ENCODE measurements at regions not wholly inside any gene's neighbourhood (a gene's known extent, or its start where the extent isn't known, plus 50 kb on each side); places are given as distances from the start of the nearest gene placed in this dataset.

DNA sequence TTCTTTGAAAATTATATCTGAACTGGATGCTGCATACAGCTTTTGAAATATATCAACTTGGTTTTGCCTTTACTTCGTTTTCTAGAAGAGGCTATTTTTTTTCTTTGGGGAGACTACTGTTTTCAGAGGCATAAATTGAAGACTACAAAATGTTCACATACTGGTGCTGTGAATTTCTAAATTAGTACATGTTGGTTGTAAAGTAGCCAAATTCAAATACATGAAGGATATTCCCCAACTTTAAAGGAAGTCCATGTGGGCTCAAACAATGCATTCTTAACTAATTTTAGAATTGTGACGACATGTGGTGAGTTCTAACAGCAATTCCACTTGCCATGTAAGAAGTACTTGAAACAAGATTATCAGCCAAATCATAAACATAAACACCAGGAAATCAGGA lies 295.7 kb downstream of the TUSC7 start:
- DNase-seq (no peak), ATAC-seq (no peak)
- Mint-ChIP-seq H3K4me1 (no peaks in the 10 kb centered on the region), H3K27ac (no peak overlapping the region), H3K4me3 (no peak overlapping the region), H3K36me3 (ENCODE audit: low read depth) (no peaks in the 10 kb centered on the region), H3K27me3 (no peaks in the 10 kb centered on the region)
- H3K9me3 ChIP-seq (ENCODE audit: control insufficient read depth, low read length, poor library complexity, severe bottlenecking): no peaks in the 10 kb centered on the region

DNA sequence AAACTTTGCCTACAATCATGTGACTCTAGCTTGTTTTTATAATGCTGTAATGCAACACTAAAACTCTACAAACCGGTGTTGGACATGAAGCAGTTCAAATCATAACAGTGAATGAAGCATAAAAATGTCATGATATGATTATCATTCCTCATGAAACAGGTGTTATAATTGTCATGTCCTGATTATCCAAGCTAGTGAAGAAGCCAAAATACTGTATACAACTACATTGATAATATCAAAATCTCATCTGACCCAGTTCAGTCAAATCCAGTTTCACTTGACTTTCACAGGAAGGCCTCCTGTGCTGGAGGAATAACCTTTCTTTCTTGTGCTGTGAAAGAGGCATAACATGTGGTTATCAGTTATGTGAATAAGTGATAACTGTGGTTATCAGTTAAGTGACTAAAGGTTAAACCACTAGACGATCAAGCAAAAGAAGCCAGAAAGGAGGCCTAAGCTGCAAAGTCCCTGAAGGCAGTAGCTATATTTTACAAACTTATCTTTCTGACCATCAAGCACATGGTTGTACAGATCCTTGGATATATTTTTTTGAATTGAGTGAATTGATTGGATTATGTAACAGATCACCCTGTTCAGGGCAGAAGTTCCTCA lies 296.4 kb downstream of the TUSC7 start:
- ATAC-seq (no peak), DNase-seq (no peak)
- Mint-ChIP-seq H3K27ac (no peak overlapping the region), H3K4me3 (no peak overlapping the region), H3K27me3 (no peaks in the 10 kb centered on the region), H3K4me1 (no peaks in the 10 kb centered on the region), H3K36me3 (ENCODE audit: low read depth) (no peaks in the 10 kb centered on the region)
- no peaks in the 10 kb centered on the region for H3K9me3 ChIP-seq (ENCODE audit: control insufficient read depth, low read length, poor library complexity, severe bottlenecking)

DNA sequence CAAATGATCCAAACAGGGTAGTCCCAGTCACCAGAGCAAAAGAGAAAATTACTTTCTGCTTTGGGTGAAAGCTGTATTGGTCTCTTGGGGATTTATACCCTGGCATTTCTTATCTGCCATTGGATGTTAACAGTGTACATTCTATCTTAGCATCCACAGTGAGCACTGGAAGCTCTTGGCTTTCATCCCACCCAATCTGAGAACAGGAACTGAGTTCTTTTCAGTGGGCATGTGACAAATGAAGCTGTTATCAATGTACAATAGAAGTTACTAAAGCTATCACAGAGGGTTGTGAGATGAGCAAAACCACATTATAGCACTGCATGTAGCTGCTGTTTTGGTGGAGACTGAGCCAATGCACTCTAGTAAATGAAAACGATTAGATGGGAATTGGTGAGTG lies 300.7 kb downstream of the TUSC7 start:
- H3K4me1 Mint-ChIP-seq: no peaks in the 10 kb centered on the region
- no peaks in the 10 kb centered on the region for H3K27me3 Mint-ChIP-seq
- H3K36me3 Mint-ChIP-seq (ENCODE audit: low read depth): no peaks in the 10 kb centered on the region
- ATAC-seq (no peak), DNase-seq (no peak)
- H3K4me3 Mint-ChIP-seq: no peak overlapping the region
- H3K9me3 ChIP-seq (ENCODE audit: control insufficient read depth, low read length, poor library complexity, severe bottlenecking): no peaks in the 10 kb centered on the region
- H3K27ac Mint-ChIP-seq: no peak overlapping the region

DNA sequence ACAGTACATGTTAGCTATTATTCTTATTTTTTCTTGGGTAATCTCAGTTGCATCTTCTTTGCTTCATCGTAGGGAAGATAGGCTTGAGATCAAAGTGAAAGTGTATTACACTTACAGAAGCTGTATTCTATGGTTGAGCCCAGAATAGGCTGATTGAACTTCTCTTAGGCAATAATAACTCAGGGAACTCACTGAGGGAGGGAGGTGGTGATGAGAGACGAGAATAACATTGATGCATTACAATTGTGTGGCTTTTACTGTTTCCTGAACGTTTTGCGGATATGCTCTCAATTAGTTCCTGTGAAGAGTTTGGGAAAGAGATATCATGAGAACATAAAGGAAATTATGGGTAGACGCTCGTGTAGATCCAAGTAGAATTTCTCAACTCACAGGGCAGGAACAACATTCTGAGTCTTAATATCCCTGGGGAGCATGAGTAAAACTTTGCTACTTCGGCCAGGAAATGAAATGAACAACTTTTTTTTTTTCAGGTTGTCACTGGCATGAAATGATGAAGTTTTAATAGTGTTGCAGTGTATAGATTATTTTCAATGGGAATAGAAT lies 302.2 kb downstream of the TUSC7 start:
- no peaks in the 10 kb centered on the region for H3K9me3 ChIP-seq (ENCODE audit: control insufficient read depth, low read length, poor library complexity, severe bottlenecking)
- Mint-ChIP-seq H3K4me3 (no peak overlapping the region), H3K27ac (no peak overlapping the region), H3K27me3 (no peaks in the 10 kb centered on the region), H3K4me1 (no peaks in the 10 kb centered on the region), H3K36me3 (ENCODE audit: low read depth) (no peaks in the 10 kb centered on the region)
- DNase-seq (no peak), ATAC-seq (no peak)

DNA sequence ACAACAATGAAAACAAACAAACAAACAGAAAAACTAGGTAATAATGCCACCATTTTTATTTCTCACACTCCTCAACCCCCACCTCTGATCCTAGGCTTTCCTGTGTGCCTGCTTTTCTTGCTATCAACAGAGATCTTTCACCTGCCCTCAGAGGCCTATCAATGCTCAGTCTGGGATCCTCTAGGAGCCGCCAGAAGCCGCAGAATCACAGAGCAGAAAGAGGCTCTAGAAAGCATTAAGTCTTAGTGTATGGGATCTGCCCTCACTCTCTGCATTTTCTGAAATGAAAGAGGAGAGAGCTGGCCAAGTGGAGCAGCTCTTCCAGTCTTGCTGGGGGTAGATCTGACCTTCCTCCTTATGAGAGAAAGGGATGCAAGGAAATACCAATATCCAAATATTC lies 306.8 kb downstream of the TUSC7 start:
- no peak for ATAC-seq
- Mint-ChIP-seq H3K27me3 (no peaks in the 10 kb centered on the region), H3K4me1 (no peaks in the 10 kb centered on the region), H3K4me3 (no peak overlapping the region), H3K27ac (no peak overlapping the region), H3K36me3 (ENCODE audit: low read depth) (no peaks in the 10 kb centered on the region)
- H3K9me3 ChIP-seq (ENCODE audit: control insufficient read depth, low read length, poor library complexity, severe bottlenecking): no peaks in the 10 kb centered on the region
- no peak for DNase-seq

DNA sequence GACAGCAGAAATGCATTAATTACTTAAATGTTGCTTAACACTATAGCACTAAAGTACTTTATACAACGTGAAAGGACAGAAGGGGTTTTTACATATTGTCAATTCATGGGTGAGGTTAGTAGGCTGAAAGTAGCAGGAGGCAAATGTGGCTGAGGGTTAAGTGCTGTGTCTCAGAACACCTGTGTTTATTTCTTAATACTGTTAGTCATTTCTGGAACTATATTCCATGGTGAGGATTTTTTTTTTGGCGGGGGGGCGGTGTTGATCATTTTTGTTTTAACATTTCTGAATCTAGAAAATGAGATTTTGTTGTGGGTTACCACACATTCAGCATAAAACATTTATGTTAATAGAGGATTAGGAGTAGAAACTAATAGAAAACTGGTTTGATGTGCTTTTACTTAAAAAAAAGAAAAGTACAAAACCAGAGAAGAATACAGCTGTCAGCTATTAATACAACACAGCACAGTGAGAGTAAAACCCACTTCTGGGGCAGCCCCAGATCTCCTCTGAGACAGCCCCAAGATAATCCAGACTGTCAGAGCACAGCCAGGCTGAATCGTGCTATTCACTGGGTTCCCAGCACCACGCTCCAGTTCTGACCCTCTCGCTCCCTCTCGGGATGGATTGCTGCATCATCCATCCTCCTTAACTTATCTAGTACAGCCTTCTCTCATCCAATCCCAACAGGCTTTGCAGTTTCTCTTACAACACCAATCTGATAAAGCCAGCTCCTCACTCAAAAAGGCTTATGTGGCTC lies 307.7 kb downstream of the TUSC7 start:
- no peak for ATAC-seq
- H3K36me3 Mint-ChIP-seq (ENCODE audit: low read depth): no peaks in the 10 kb centered on the region
- H3K9me3 ChIP-seq (ENCODE audit: control insufficient read depth, low read length, poor library complexity, severe bottlenecking): no peaks in the 10 kb centered on the region

DNA sequence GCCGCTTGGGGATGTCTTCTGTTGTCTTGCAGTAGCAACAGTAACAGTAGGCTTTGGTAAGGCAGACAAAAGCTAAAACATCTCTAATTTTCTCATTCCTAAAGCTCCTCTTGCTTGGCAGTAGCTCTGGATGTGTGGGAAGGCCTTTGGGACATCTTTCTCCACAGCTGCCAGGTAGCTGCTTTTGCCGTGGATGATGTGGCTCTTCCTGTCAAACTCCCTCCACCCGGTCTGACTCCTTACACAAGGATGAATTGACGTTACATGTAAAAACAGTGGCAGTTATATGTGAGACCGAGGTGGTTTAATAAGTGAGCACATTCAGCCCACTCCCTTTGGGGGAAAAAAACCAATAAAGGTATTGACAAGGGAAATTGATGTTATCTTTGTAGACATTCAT lies 309.1 kb downstream of the TUSC7 start:
- no peak overlapping the region for H3K4me3 Mint-ChIP-seq
- no peak for DNase-seq
- H3K4me1 Mint-ChIP-seq: no peaks in the 10 kb centered on the region
- H3K27me3 Mint-ChIP-seq: no peaks in the 10 kb centered on the region
- no peaks in the 10 kb centered on the region for H3K36me3 Mint-ChIP-seq (ENCODE audit: low read depth)
- ATAC-seq: no peak
- H3K27ac Mint-ChIP-seq: no peak overlapping the region
- no peaks in the 10 kb centered on the region for H3K9me3 ChIP-seq (ENCODE audit: control insufficient read depth, low read length, poor library complexity, severe bottlenecking)

More for the DNA sequence above, 307.7 kb downstream of the TUSC7 start:
- no peaks in the 10 kb centered on the region for H3K4me1 Mint-ChIP-seq
- no peaks in the 10 kb centered on the region for H3K27me3 Mint-ChIP-seq
- DNase-seq: no peak
- H3K27ac Mint-ChIP-seq: no peak overlapping the region
- H3K4me3 Mint-ChIP-seq: no peak overlapping the region

DNA sequence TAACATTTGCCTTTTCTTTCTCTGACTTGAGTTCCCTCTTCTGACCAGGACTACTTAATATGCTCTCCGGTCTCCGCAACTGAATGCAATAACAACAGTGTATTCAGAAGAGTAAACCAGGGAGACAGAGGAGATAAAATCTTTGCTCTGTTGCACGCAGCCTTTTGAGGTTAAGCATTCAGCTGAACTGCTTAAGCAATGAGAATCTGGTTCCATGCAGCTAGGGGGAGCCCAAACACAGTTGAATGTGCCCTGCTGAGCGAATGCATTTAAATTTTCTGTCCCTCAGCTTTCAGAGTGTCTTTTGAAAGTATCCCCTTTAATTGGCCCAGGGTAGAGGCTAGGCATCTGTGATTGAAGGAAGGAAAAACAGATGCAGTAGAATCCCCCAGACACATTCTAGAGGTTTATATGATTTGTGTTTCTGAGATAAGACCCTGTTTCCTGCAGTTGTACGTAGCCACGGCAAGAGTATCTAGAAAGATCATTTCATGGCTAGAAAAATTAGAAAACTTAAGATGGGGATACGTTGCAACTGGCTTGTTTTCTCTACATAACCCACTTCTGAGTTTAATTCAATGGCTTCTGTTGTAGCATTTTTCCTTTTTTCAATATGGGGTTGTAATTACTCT lies 309.6 kb downstream of the TUSC7 start:
- Mint-ChIP-seq H3K27me3 (no peaks in the 10 kb centered on the region), H3K36me3 (ENCODE audit: low read depth) (no peaks in the 10 kb centered on the region), H3K4me1 (no peaks in the 10 kb centered on the region), H3K27ac (no peak overlapping the region), H3K4me3 (no peak overlapping the region)
- no peaks in the 10 kb centered on the region for H3K9me3 ChIP-seq (ENCODE audit: control insufficient read depth, low read length, poor library complexity, severe bottlenecking)
- DNase-seq (no peak), ATAC-seq (peak; percentile 45)

DNA sequence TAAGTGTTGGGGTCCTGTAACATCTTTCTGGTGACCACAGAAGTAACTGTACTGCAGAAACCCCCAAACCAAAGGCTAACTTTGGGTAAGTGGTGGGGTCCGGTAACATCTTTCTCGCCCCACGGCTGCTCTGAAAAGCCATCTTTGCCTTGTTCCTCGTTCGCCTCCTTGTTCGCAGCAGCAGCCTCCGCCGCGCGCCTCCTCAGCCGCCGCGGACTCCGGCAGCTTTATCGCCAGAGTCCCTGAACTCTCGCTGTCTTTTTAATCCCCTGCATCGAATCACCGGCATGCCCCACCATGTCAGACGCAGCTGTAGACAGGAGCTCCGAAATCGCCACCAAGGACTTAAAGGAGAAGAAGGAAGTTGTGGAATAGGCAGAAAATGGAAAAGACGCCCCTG lies 316.8 kb downstream of the TUSC7 start:
- no peak for DNase-seq
- no peak overlapping the region for H3K27ac Mint-ChIP-seq
- no peak for ATAC-seq
- H3K27me3 Mint-ChIP-seq: no peaks in the 10 kb centered on the region
- no peaks in the 10 kb centered on the region for H3K9me3 ChIP-seq (ENCODE audit: control insufficient read depth, low read length, poor library complexity, severe bottlenecking)
- no peak overlapping the region for H3K4me3 Mint-ChIP-seq
- no peaks in the 10 kb centered on the region for H3K36me3 Mint-ChIP-seq (ENCODE audit: low read depth)
- no peaks in the 10 kb centered on the region for H3K4me1 Mint-ChIP-seq

DNA sequence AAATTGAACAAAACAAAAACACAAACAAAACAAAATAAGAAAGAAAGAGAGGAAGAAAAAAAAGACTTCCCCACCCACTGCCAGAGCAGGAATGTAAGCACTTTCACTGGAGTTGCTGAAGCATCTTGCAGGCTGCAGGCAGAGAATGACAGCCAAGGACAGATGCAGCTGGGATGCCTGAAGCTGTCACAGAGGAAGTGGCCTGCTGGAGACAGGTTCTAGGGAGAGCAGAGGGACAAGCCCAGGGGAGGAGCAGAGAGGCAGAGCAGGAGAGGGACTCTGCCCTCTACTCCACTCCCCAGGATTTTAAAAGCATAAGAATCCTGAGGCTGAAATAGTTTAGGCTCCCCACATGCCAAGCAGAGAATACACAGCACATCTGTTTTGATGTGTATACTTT lies 326.2 kb downstream of the TUSC7 start:
- H3K4me1 Mint-ChIP-seq: no peaks in the 10 kb centered on the region
- ATAC-seq: no peak
- no peaks in the 10 kb centered on the region for H3K36me3 Mint-ChIP-seq (ENCODE audit: low read depth)
- DNase-seq: no peak
- no peaks in the 10 kb centered on the region for H3K27me3 Mint-ChIP-seq
- no peaks in the 10 kb centered on the region for H3K9me3 ChIP-seq (ENCODE audit: control insufficient read depth, low read length, poor library complexity, severe bottlenecking)
- H3K27ac Mint-ChIP-seq: no peak overlapping the region
- H3K4me3 Mint-ChIP-seq: no peak overlapping the region

DNA sequence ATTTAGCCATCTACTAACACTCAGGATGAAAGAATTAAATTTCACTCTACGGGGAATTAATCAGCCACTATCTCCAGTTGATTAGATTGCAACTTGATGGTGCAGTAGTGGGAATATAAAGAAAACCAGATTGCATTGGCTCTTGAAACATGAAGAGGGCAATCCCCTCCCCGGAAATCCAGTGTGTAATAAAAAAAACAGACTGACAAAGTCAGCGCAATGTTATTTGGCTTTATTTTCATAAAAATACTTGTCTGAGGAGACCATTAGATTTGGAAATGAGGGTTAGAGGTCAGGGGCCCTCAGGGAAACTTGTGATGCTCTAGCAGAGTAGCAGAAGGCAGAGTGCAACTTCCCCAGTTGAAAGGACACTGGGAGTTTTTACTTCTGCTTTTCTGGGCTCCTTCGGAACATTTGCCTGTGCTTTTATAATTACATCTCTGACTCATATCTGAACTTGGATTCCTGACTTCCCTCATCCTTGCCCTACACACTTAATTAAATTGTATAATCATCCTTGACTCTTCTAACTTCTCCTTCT lies 326.8 kb downstream of the TUSC7 start:
- H3K4me3 Mint-ChIP-seq: no peak overlapping the region
- H3K4me1 Mint-ChIP-seq: no peaks in the 10 kb centered on the region
- no peak overlapping the region for H3K27ac Mint-ChIP-seq
- H3K27me3 Mint-ChIP-seq: no peaks in the 10 kb centered on the region
- ATAC-seq (peak; percentile 27), DNase-seq (no peak)
- no peaks in the 10 kb centered on the region for H3K9me3 ChIP-seq (ENCODE audit: control insufficient read depth, low read length, poor library complexity, severe bottlenecking)
- H3K36me3 Mint-ChIP-seq (ENCODE audit: low read depth): no peaks in the 10 kb centered on the region

DNA sequence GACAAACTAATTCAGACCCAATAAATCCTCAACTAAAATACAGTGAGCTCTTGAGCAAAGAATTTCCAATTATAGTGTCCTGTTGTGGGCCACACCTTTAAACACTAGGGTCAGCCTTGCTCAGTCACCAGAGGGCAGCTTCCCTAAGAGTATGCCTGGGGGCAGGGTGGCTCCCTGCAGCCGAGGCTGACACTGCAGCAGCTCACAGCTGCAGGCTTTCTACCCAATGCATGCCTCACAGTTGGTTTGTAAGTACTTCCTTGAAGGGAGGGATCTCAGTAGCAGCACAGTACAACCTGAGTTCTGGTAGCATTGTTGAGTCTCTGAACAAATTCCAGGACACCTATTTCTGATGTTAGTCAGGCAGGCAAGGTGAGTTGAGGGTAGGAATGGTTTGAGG lies 335.6 kb downstream of the TUSC7 start:
- no peak for ATAC-seq
- Mint-ChIP-seq H3K4me1 (no peaks in the 10 kb centered on the region), H3K36me3 (ENCODE audit: low read depth) (no peaks in the 10 kb centered on the region), H3K27ac (no peak overlapping the region), H3K4me3 (no peak overlapping the region), H3K27me3 (no peaks in the 10 kb centered on the region)
- no peak for DNase-seq
- no peaks in the 10 kb centered on the region for H3K9me3 ChIP-seq (ENCODE audit: control insufficient read depth, low read length, poor library complexity, severe bottlenecking)

DNA sequence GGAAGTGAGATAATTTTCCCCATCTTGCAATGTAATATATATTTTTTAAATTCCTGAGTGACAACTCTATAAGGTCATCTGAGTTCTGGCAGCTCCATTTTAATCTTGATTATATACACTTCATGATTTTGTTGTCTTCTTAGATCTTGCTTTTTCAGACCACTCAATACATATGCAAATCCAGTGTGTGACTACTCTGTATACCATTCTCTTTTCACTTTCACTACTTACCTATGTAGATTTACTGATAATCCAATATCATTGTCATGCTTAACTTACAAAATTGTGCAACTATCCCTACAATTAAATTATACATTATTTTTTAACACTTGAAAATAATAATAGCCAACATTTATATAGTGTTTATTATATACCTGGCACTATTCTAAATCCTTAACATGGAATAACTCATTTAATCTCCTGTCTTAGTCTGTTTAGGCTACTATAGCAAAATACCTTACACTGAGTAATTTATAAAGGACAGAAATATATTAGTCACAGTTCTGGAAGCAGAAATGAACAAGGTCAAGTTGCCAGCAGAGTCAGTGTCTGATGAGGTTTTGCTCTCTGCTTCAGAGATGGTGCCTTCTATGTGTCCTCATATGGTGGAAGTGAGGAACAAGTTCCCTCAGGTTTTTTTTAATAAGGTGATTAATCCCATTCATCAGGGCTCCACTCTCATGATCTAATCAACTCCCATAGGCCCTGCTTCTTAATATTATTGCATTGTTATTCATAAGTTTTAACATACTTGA lies 338.5 kb downstream of the TUSC7 start:
- no peak for DNase-seq
- ATAC-seq: no peak
- Mint-ChIP-seq H3K4me3 (no peak overlapping the region), H3K36me3 (ENCODE audit: low read depth) (no peaks in the 10 kb centered on the region), H3K27me3 (no peaks in the 10 kb centered on the region), H3K4me1 (no peaks in the 10 kb centered on the region), H3K27ac (no peak overlapping the region)
- H3K9me3 ChIP-seq (ENCODE audit: control insufficient read depth, low read length, poor library complexity, severe bottlenecking): no peaks in the 10 kb centered on the region
